Activated B cell treated with CpG ODN at 0.5 μM for 24 hours (primary cell): ENCODE measurements at regions not wholly inside any gene's neighbourhood (a gene's known extent, or its start where the extent isn't known, plus 50 kb on each side); places are given as distances from the start of the nearest gene placed in this dataset.
A peak's percentile ranks its signal among the peaks of the same experiment; 100 is the strongest.

Experiments
- ATAC-seq: fragments of 200-7000 bp; cut with Tn5 transposase; one replicate; pipeline ENCODE4 v1.10.0; 2021; ENCODE audit warnings: low read depth, mild to moderate bottlenecking, moderate library complexity
- CTCF ChIA-PET: fragments of 350-600 bp; sonication (Branson Sonifier 250); formaldehyde crosslinking; loops from one replicate; lab custom pipeline; 2021; ENCODE audit warnings: antibody characterized with exemption; lab: Charles Lee
- POLR2A ChIA-PET: fragments of 350-600 bp; sonication (Branson Sonifier 250); formaldehyde crosslinking; loops from one replicate; lab custom pipeline; 2021; ENCODE audit warnings: antibody characterized with exemption; lab: Charles Lee
- DNase-seq: peaks from one replicate; pipeline ENCODE4 v3.0.0; 2022
- H3K27ac Mint-ChIP-seq: one replicate; pipeline ENCODE4 v1.8.0; 2020; ENCODE audit warnings: mixed read lengths
- H3K27me3 Mint-ChIP-seq: one replicate; pipeline ENCODE4 v1.8.0; 2021; ENCODE audit warnings: mixed read lengths
- H3K36me3 Mint-ChIP-seq: one replicate; pipeline ENCODE4 v1.8.0; 2021; ENCODE audit warnings: low read depth, mixed read lengths
- H3K4me1 Mint-ChIP-seq: one replicate; pipeline ENCODE4 v1.8.0; 2021; ENCODE audit warnings: mixed read lengths
- H3K4me3 Mint-ChIP-seq: one replicate; pipeline ENCODE4 v1.8.0; 2020; ENCODE audit warnings: mild to moderate bottlenecking, mixed read lengths
- H3K9me3 Mint-ChIP-seq: one replicate; pipeline ENCODE4 v1.8.0; 2020; ENCODE audit warnings: mixed read lengths
- CTCF ChIP-seq: fragments of 200-600 bp; IDR thresholded peaks from one replicate; pipeline ENCODE4 v1.8.0; 2022; ENCODE audit warnings: antibody characterized with exemption, mild to moderate bottlenecking
- intact Hi-C: fragments of 100-400 bp; cut with micrococcal nuclease; formaldehyde crosslinking; loops from one replicate; pipeline ENCODE4 v1.15.1; 2024

GRCh38 chr3:28115316-28115715 is 126.1 kb upstream of the CMC1 start:
- no peaks in the 10 kb centered on the region for H3K27me3 Mint-ChIP-seq
- no peaks in the 10 kb centered on the region for H3K4me1 Mint-ChIP-seq
- ChIA-PET CTCF (no interaction called here), POLR2A (no interaction called here)
- no peak for DNase-seq
- no peaks in the 10 kb centered on the region for H3K9me3 Mint-ChIP-seq
- no peak for TF ChIP-seq CTCF
- no peak for ATAC-seq
- no peak overlapping the region for H3K27ac Mint-ChIP-seq
- no peak overlapping the region for H3K4me3 Mint-ChIP-seq
- no peaks in the 10 kb centered on the region for H3K36me3 Mint-ChIP-seq
- intact Hi-C loops, result no loop called here

DNA sequence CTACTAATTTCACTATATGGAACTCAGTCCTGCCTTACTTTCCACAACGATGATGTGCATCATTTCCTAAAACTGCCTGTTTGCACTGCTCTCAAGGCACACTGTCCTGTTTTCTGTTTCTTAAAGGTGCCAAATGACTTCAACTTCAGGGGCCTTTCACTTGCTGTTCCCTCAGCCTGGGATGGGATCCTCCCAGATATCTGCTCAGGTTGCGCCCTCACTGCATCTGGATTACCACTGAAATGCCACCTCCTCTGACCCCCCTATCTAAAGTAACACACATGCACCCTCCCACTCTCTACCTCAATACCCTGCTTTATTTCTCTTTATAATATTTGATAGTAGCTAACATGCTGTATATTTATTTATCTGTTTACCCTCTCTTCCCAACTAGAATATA is 123.8 kb upstream of the CMC1 start:
- ChIA-PET POLR2A (no interaction called here), CTCF (no interaction called here)
- H3K27me3 Mint-ChIP-seq, result no peaks in the 10 kb centered on the region
- DNase-seq (no peak), ATAC-seq (no peak)
- intact Hi-C loops, result no loop called here
- no peak for TF ChIP-seq CTCF
- no peak overlapping the region for H3K4me3 Mint-ChIP-seq
- H3K27ac Mint-ChIP-seq, result no peak overlapping the region
- H3K4me1 Mint-ChIP-seq, result no peaks in the 10 kb centered on the region
- no peaks in the 10 kb centered on the region for H3K36me3 Mint-ChIP-seq
- no peaks in the 10 kb centered on the region for H3K9me3 Mint-ChIP-seq

DNA sequence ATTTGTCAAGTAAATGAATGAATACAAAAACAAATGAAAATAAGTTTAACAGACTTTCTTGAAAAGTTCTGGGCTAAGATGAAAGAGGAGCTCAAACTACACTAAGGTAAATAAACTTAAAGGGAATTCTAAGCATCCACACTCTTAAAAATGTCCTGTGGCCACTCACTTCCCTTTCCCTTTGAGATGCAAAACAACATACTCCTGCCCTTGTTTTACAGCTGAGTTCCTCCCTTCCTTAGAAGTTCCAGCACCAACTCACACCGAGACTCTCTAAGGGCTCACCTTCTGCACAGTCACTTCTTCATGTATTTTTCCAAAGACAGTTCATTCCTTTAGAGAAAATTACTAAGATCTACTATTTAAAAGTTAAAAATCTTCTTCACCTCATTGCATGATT is 123.3 kb upstream of the CMC1 start:
- ATAC-seq, result no peak
- POLR2A ChIA-PET, result no interaction called here
- H3K9me3 Mint-ChIP-seq, result no peaks in the 10 kb centered on the region
- no peaks in the 10 kb centered on the region for H3K27me3 Mint-ChIP-seq
- H3K36me3 Mint-ChIP-seq, result no peaks in the 10 kb centered on the region
- no peak for DNase-seq
- CTCF ChIA-PET, result no interaction called here
- H3K4me1 Mint-ChIP-seq, result no peaks in the 10 kb centered on the region
- intact Hi-C loops, result no loop called here
- H3K27ac Mint-ChIP-seq, result no peak overlapping the region
- no peak overlapping the region for H3K4me3 Mint-ChIP-seq
- no peak for TF ChIP-seq CTCF

- Mint-ChIP-seq H3K4me3 (no peak overlapping the region), H3K27me3 (no peaks in the 10 kb centered on the region), H3K27ac (no peak overlapping the region), H3K36me3 (no peaks in the 10 kb centered on the region), H3K9me3 (no peaks in the 10 kb centered on the region), H3K4me1 (peaks cover 22% of the 10 kb centered on the region)
- intact Hi-C loops, result no loop called here
- ChIA-PET CTCF (no interaction called here), POLR2A (no interaction called here)
- TF ChIP-seq CTCF, result no peak
- no peak for DNase-seq
- no peak for ATAC-seq
These were observed 119.2 kb upstream of the CMC1 start for GRCh38 chr3:28122227-28122626.

GRCh38 chr3:28124882-28125281 is 116.5 kb upstream of the CMC1 start:
- Mint-ChIP-seq H3K36me3 (no peaks in the 10 kb centered on the region), H3K9me3 (no peaks in the 10 kb centered on the region), H3K4me3 (peak overlapping the region; percentile 13), H3K27ac (peak overlapping the region; percentile 27), H3K4me1 (peaks cover 24% of the 10 kb centered on the region), H3K27me3 (no peaks in the 10 kb centered on the region)
- no peak for DNase-seq
- ATAC-seq, result peak; percentile 50
- POLR2A ChIA-PET, result no interaction called here
- CTCF ChIA-PET, result no interaction called here
- intact Hi-C loops, result no loop called here
- no peak for TF ChIP-seq CTCF
